GM21381 (cell line): ENCODE measurements at regions not wholly inside any gene's neighbourhood (a gene's known extent, or its start where the extent isn't known, plus 50 kb on each side); places are given as distances from the start of the nearest gene placed in this dataset.
"Not testable (repeated sequence)": the region's sequence is repeated elsewhere in the genome, so short reads cannot be mapped to it uniquely, and the experiment has no call there.

Experiments used
- ATAC-seq: cut with Tn5 transposase; IDR thresholded peaks from one replicate; pipeline ENCODE4 v1.9.1; 2021; ENCODE audit warnings: mild to moderate bottlenecking, moderate library complexity; ENCODE audit not compliant: unreplicated experiment

GRCh38 chr6:30807566-30807965 lies 63.2 kb upstream of the IER3 start:
- ATAC-seq: not testable (repeated sequence)

GRCh38 chr6:30806581-30807183 lies 62.3 kb upstream of the IER3 start:
- ATAC-seq: no peak

DNA sequence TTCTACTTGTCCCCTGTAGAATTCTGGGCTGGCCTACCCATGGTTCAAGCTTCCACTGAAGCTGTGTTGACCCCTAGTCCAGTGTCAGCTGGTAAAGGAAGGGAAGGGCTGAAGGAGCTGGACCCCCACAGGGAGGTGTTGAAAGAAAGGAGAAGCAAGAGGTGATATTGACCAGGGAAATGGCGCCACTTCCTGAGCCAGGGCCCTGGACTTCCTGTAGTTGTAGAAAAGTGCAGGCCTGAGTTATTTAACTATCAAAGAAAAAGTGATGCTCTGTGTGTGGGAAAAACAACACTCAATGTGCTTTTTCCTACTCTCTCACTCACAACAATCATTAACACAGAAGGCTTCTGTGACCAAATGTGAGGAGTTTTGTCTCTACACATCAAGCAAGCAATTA lies 60.0 kb upstream of the IER3 start:
- ATAC-seq: no peak

DNA sequence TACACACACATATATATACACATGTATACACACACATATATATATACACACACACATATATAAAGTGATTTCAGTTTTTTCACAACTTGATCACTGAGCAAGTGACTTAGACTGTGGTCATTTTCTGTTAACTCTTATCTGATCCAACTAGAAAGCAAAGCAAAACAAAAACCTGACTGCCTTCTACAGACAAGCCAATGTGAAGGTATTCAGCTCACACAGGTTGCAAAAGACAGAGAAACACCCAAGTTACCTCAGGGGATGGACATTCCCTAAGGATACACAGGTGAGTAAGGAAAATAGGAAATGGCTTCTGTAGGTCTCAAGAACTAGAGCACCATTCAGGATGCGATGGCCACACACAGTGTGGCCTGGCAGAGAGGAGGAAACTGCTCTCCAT lies 58.4 kb upstream of the IER3 start:
- no peak for ATAC-seq

DNA sequence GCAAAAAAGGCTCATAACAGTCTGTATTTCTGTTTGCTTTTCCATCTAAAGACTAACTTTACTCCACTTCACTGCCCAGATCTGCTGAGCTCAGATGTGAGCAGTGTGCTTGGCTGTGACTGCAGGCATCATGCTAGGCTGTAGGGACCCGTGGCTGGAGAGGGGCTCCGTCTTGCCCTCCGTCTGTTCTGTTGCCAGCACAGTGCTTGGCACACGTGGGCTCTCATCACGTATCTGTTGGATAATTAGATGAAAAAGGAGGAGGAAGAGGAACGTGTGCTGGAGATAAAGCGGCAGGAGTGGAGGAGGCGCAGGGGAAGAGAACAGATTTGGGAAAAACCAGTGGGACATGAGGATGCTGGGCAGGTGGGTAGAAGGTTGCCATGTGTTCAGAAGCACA lies 57.6 kb upstream of the IER3 start:
- ATAC-seq: no peak

GRCh38 chr6:30800871-30801270 lies 56.5 kb upstream of the IER3 start:
- no peak for ATAC-seq

GRCh38 chr6:30799210-30799609 lies 54.9 kb upstream of the IER3 start:
- ATAC-seq: no peak

GRCh38 chr6:30798494-30798893 lies 54.1 kb upstream of the IER3 start:
- no peak for ATAC-seq

DNA sequence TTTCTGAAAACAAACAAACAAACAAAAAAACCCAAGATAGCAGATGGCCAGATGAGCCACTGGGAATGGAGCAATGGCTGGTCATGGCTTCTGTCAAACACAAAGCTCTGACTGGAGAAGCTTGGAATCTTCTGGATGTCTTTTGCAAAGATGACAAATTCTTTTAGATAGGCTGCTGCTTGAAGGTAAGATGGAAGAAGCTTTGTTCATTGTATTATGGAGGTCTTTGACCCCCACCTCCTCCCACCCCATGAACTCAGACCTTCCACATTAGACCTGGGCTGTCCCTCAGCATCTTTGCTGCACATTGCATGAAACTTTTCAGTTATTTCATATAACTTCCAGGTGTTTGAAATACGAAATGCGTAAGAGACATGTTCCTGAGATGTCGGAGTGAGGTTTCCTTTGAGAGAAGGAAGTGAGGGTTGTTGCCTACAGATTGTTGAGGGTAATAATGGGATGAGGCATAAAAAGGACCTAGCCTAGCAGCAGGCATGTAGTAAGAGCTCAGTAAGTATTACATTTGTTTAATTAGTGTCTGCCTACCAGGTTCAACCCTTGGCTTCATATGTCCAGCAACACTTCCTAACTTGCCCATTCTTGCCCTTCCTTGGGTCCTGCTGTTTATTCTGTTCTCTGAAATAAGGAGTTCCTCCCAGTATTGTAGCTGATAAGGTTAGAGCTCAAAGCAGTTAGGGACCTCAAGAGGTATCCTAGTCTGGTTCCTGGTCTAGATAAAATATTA lies 51.4 kb upstream of the IER3 start:
- ATAC-seq: no peak
